Activated effector memory CD4-positive, alpha-beta T cell treated with anti-CD3 and anti-CD28 coated beads, Interleukin-2, amount 50 U/mL, for 16 hours (primary cell): ENCODE measurements at regions not wholly inside any gene's neighbourhood (a gene's known extent, or its start where the extent isn't known, plus 50 kb on each side); places are given as distances from the start of the nearest gene placed in this dataset.
"Not testable (repeated sequence)": the region's sequence is repeated elsewhere in the genome, so short reads cannot be mapped to it uniquely, and the experiment has no call there.

Experiments
- DNase-seq: peaks from one replicate; pipeline ENCODE4 v3.0.0-alpha.2; 2020

DNA sequence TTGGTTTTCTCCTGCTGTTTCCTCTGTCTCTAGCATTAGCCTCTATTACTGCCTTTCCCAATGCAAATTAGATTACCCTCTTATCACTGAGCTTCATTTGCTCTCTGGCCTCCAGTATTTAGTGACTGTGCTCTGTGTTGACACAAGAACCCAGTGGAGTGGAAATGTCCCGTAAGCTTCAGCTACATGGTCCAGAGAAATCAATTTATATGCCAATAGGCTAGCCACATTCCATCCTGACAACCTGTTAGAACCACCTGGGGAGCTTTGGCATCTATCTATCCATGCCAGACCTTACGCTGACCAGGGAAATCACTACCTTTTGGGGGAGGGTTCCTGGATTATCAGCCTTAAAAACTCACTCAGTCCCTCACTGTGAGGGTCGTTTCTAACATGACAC, 459.6 kb downstream of the UTRN start:
- no peak for DNase-seq

DNA sequence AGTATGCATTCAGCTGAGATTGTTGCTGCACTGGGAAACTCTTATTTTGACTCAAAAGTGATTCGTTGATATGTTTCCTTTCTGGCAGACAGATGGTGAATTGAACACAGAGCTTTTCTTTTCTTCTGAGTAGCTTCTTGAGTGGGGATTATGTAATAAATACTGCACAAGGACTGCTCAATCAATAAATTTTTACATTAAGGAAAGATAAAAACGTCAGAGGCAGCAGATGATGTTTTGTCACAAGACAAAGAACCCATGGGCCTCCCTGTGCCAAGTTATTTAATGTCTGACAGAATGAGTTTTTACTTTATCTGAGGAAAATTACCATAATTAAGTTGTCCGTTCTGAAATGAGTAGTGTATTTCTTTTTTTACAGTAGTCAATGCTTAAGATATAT, 460.3 kb downstream of the UTRN start:
- DNase-seq = no peak

DNA sequence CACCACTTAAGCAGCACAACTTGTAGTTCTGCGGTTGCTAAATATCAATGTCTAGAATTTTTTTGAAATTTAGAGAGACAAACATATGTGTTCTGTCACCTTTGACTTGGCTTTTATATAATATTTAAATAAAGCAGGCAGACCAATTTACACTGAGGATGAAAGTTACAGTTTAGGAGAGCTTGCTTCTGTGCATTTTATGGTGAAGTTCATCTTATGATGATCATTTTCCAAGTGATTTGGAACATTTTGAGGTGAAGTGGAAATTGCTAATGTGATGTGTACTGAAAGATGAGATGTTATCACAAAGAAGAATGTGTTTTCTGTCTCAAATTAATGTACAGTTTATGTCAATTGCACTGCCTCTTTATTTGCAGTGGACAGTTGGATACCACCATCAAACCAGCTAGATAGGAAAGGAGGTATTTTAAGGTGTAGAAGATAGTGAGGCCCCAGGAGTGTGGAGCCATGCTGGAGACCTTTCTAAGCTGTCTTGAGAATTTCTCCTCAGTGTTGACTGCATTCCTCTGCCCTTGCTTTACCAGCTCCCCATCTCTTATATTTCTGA, 461.9 kb downstream of the UTRN start:
- no peak for DNase-seq

DNA sequence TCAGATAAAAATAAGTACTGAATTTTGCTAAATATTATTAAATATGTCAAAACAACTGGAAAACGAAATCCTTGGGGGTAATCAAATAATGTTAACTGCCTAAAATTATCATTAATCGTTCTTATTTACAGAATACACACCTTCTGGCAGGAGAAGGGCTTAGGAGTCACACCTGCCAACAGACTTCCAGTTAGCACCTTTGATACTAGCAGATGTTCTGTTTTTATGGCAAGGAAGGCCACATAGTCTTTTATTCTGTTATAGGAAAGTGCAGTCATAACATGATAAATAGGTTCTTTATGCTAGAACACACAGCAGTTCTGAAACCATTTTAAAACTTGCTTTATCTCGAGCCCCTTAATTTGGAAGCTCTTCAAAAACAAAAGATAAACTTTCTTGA, 464.1 kb downstream of the UTRN start:
- DNase-seq = no peak

- DNase-seq = no peak
These were observed 468.0 kb downstream of the UTRN start for GRCh38 chr6:144753023-144753705.

- no peak for DNase-seq
These were observed 471.3 kb downstream of the UTRN start for GRCh38 chr6:144756469-144756868.

DNA sequence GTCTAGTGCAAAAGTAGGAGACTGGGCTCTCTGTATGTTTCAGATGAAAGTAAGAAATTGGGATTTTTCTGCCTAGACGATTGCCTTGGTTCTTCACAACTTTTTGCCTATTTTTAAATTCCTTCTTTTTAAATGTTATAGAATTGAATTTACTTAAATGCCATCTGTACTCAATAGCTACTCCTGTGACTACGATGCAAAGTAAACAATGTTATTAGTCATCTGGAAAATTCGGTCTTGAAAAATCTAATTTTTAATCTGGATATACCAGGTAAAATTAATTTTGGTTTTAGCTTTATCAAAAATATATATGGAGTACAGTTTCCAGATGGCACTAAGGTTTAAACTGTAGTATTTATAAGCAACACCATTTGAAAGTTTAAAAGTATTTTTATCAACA, 472.2 kb downstream of the UTRN start:
- DNase-seq = no peak

DNA sequence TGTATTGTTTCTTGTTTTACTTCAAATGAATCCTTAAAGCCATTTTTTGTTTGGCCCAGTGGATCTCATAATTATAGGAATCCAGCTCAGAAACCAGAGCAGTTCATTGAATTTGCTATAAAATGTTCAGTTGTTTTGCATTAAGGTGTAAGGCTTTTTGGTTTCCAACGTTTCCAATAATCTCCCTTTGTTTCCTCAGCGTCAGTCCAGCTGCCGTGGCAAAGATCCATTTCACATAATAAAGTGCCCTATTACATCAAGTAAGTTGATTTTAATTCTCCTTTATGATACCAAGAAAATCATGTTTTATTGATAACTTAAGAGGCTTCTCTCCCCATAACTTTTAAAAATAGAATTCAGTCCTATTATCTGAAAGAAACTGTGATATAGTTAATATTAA, 472.6 kb downstream of the UTRN start:
- DNase-seq = no peak

GRCh38 chr6:144758602-144759001, 473.5 kb downstream of the UTRN start:
- DNase-seq = no peak

DNA sequence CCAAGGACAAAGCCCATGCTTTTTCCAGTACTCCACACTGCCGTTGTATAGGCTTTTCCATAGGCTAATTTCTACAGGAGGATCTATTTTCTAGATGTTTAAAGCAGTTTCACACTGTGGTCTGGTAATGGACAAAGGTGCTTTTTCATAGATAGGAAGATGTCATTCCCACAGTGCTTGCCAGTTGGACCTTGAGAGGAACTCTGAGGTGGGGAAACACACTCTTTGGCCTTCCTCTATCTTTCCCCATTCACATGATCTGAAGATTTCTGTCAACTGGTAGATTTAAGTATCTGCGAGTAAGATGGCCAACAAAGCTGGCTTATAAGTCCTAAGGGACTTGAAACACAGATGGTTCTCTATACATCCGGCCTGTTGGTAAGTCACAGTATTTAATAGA, 477.3 kb downstream of the UTRN start:
- DNase-seq = no peak

GRCh38 chr6:144767051-144767450, 481.9 kb downstream of the UTRN start:
- DNase-seq = no peak

- DNase-seq = no peak
These were observed 483.5 kb downstream of the UTRN start for GRCh38 chr6:144768551-144769075.

DNA sequence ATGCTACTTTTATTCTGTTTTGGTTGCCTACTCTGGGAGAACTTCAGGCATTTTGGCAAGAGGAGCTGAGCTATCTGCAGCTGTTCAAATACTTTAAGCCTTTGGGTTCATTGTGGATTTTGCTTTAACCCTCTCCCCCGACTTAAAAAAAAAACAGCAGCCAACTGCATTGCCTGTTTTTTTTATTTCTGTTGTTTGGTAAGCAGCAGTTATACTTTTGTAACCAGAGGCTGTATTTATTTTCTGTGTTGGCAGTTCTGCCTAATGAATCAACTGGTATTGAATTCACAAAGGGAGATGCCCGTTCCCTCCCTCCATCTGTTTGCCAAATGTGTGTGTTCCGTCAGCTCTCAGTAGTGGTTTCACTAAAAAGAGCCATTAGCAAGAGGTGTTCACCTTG, 484.0 kb downstream of the UTRN start:
- DNase-seq = no peak

GRCh38 chr6:144776031-144776819, 491.1 kb downstream of the UTRN start:
- DNase-seq = no peak

GRCh38 chr6:144777249-144777648, 492.1 kb downstream of the UTRN start:
- DNase-seq = no peak

- DNase-seq = no peak
These were observed 492.9 kb downstream of the UTRN start for GRCh38 chr6:144778056-144778455.

DNA sequence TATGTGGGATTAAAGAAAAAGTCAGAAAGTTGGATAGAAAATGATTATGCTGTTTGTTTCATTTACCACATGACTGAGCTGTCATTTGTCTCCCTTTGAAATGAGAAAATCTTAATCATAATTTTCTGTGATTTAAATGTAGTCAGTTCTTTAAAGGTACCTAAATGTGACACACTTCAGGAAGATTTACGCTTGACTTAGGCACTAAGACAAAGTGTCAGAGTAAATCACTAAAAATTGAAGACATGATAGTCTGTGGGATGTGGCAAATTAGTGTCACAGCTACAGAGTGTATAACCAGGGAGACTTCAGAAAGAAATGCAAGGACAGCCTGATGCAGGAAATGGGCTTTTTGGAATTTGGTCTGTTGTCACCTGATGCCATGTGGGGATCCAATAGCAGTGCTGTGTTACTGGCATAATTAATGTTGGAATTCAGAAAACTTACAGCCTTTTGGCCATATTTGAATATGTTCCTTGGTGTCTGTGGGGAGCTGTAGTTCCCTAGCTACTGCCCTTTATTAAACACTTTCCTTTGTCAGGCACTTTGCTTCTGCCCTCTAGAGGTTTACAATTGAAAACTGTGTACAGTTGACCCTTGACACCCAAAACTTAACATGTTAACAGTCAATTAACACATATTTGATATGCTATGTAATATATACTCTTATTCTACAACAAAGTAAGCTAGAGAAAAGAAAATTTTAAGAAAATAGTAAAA, 493.8 kb downstream of the UTRN start:
- DNase-seq = no peak

- no peak for DNase-seq
These were observed 496.7 kb downstream of the UTRN start for GRCh38 chr6:144781836-144782235.

- DNase-seq = no peak
These were observed 497.5 kb downstream of the UTRN start for GRCh38 chr6:144782634-144783033.

DNA sequence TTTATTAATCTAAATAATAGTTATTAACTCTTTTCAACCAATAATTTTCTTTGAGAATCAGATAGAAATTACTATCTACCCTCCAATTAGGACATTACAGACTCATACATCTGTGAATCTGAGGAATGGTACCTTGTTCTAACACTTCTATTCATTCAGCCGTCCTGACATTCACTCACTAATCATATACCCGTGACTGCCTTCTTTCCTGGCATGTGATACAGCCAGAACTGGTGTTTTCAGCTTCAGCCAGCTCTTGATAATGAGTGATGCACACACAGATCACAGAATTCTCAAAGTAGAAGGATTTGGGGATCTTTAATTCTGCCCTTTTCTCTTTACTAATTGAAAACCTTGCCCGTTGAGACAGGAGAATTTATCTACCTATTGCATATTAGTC, 499.9 kb downstream of the UTRN start:
- DNase-seq = no peak

DNA sequence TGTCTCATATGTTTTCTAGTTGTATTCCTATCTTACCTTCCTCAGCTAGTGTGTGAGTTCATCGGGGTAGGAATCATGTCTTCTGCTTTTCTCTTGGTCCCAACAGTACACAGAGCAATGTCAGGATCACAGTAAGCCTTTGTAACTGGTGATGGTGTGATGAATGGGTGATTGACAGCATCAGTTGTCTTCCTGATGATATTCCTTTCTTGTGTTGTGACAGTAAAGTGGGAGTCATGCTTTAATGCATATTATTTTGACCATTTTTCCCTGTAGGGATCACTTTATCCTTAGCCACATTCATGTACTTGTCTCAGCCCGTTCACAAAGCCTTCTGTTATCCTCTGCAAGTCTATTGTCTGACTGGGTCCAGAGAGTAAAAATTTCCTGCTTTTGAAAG, 501.7 kb downstream of the UTRN start:
- no peak for DNase-seq

- no peak for DNase-seq
These were observed 508.6 kb downstream of the UTRN start for GRCh38 chr6:144793744-144794143.

- DNase-seq = not testable (repeated sequence)
These were observed 509.9 kb downstream of the UTRN start for GRCh38 chr6:144795022-144795421.
